Vagina (tissue), 2 donors: ENCODE measurements at regions not wholly inside any gene's neighbourhood (a gene's known extent, or its start where the extent isn't known, plus 50 kb on each side); places are given as distances from the start of the nearest gene placed in this dataset.

Experiments
- CTCF ChIP-seq, 3 experiments: fragments of 450-650 bp in 2 of 3; fragments of 200-600 bp in 1 of 3; sonication (generic) in 1 of 3; IDR thresholded peaks; one replicate each; pipeline ENCODE4 v1.5.1; 2017 to 2019; ENCODE audit warnings: antibody characterized with exemption in 3 of 3, mild to moderate bottlenecking in 2 of 3, moderate library complexity in 2 of 3
- POLR2A ChIP-seq, 2 donors: fragments of 450-650 bp; IDR thresholded peaks; one replicate each; pipeline ENCODE4 v1.6.1; 2017; ENCODE audit warnings: antibody characterized with exemption in 2 of 2, mild to moderate bottlenecking in 2 of 2, moderate library complexity in 2 of 2

DNA sequence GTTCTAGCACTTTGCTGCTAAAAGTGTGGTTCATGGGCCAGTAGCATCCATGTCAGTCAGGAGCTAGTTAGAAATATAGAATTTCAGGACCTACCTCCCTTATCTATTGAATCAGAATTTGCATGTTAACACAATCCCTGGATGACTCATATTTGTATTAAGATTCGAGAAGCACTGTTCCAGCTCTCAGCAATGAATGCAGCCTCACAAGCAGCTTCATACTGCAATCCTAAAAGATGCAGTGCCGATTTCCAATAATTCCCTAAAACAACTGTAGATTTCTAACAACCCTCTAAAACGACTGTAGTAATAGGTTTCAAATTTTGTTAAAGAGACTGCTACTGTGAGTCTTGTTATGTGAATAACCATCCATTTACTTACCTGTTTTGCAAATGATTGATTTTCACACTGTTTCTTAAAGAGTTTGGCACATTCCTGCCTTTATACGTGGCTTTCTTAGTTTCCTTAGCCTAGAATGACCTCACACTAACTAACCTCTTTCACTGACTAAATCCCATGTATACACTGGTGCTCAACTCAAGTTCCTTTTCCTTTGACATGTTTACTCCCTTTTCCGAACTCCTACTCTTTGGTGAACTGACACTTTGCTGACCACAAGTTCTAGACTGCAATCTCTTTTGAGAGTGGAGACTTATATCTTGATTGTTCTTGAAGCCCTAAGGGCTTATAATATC is 511.8 kb downstream of the METTL15 start:
- TF ChIP-seq POLR2A (IDR thresholded peaks at IDR 0.05) (no peak), CTCF (IDR thresholded peaks at IDR 0.05) (no peak)
